GM21717 (cell line): ENCODE measurements at regions not wholly inside any gene's neighbourhood (a gene's known extent, or its start where the extent isn't known, plus 50 kb on each side); places are given as distances from the start of the nearest gene placed in this dataset.

ENCODE experiments used
- ATAC-seq: cut with Tn5 transposase; IDR thresholded peaks from one replicate; pipeline ENCODE4 v1.9.1; 2021; ENCODE audit warnings: mild to moderate bottlenecking, moderate library complexity; ENCODE audit not compliant: unreplicated experiment

GRCh38 chr6:139510040-139510790, 135.8 kb upstream of the CITED2 start:
- no peak for ATAC-seq

GRCh38 chr6:139509167-139509566, 134.7 kb upstream of the CITED2 start:
- ATAC-seq: no peak

GRCh38 chr6:139508576-139508975, 134.1 kb upstream of the CITED2 start:
- ATAC-seq: no peak

- no peak for ATAC-seq
These were observed 133.6 kb upstream of the CITED2 start for GRCh38 chr6:139508023-139508422.

GRCh38 chr6:139500977-139501376, 126.5 kb upstream of the CITED2 start:
- ATAC-seq: no peak

GRCh38 chr6:139498715-139499114, 124.3 kb upstream of the CITED2 start:
- ATAC-seq: no peak

- no peak for ATAC-seq
These were observed 123.0 kb upstream of the CITED2 start for GRCh38 chr6:139497345-139497961.

GRCh38 chr6:139496654-139497344, 122.4 kb upstream of the CITED2 start:
- ATAC-seq: no peak

- no peak for ATAC-seq
These were observed 120.0 kb upstream of the CITED2 start for GRCh38 chr6:139494376-139494990.

- ATAC-seq: peak; percentile 74
These were observed 116.0 kb upstream of the CITED2 start for GRCh38 chr6:139490482-139490881.

GRCh38 chr6:139486476-139486799, 112.0 kb upstream of the CITED2 start:
- ATAC-seq: no peak

- ATAC-seq: no peak
These were observed 111.5 kb upstream of the CITED2 start for GRCh38 chr6:139485742-139486475.

GRCh38 chr6:139485185-139485584, 110.7 kb upstream of the CITED2 start:
- no peak for ATAC-seq

- ATAC-seq: no peak
These were observed 108.6 kb upstream of the CITED2 start for GRCh38 chr6:139483079-139483478.

GRCh38 chr6:139482287-139482686, 107.8 kb upstream of the CITED2 start:
- no peak for ATAC-seq

- ATAC-seq: no peak
These were observed 106.1 kb upstream of the CITED2 start for GRCh38 chr6:139480356-139481165.

- no peak for ATAC-seq
These were observed 105.2 kb upstream of the CITED2 start for GRCh38 chr6:139479433-139480222.

- ATAC-seq: no peak
These were observed 101.2 kb upstream of the CITED2 start for GRCh38 chr6:139475646-139476045.

GRCh38 chr6:139475241-139475640, 100.8 kb upstream of the CITED2 start:
- no peak for ATAC-seq
